GM18519 (cell line): ENCODE measurements at regions not wholly inside any gene's neighbourhood (a gene's known extent, or its start where the extent isn't known, plus 50 kb on each side); places are given as distances from the start of the nearest gene placed in this dataset.
"Not testable (repeated sequence)": the region's sequence is repeated elsewhere in the genome, so short reads cannot be mapped to it uniquely, and the experiment has no call there.

ENCODE experiments used
- ATAC-seq: cut with Tn5 transposase; IDR thresholded peaks from one replicate; pipeline ENCODE4 v1.9.1; 2021; ENCODE audit warnings: mild to moderate bottlenecking, moderate library complexity; ENCODE audit not compliant: unreplicated experiment, low FRiP score

DNA sequence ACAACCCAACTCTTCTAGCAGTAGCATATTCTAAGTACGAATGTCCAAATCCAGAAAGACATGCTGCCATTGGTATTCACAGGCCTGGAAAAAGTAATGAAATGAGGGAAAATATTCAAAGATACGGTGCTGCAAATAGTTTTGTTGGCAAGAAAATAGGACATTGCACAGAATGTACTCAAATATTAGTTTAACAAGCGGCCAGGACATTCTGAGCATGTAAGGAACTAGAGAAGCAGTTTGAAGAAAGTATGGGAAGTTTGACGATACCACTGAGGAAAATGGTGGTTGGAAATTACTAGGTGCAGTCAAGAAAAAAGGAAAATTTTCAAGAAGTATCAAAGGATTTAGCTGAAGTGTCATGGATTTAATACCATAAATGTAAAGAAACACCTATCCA is 468.0 kb upstream of the GRIN3A start:
- no peak for ATAC-seq

DNA sequence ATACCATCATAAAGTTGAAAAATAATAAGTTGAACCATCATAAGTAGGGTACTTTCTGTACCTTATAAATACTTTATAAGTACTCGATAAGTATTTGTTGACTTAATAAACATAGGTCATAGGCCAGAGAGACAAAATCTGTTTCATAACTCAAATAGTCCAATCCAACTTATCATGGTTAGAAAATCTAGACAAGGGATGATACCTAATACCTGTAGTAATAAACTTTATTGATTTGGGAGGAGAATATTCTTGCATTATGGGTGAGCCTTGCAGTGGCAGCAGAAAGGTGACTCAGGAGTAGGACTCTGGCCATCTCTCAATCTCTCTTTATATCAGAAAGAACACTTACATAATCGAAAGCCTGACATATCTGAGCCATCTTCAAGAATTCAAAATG is 466.8 kb upstream of the GRIN3A start:
- ATAC-seq = no peak

DNA sequence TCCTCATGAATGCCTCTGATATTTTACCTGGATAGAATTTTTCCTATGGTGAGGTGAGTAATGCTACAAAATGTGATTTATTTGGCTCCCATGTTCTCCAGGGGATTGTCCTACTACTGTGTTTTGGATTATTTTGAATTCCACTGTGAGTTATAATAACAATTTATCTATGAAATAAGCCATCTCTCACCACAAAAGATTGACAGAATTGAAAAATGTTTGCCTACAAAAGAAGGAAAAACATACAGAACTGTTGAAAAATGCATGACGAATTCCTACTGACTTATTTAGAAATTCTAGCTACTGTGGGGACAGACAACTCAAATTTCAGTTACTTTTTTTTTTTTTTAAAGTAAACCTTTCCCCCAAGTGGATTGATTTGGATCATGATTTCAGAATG is 463.7 kb upstream of the GRIN3A start:
- no peak for ATAC-seq

DNA sequence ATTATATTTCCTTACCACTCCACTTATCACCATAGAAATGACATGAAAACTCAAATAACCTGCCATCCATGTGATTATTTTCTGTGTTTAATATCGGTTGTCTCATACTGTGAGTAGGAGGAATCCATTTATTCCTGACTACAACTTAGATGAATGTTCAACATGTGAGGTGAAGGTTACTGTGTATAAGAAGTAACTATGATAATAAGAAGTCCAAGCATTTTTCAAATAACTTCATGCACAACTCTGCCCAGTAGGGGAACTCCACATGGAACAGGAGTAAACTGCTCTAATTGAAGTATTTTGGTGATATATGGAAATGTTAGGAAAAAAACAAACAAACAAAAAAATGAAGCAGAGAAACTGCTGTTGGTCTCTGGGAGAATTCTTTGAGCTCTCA is 447.5 kb upstream of the GRIN3A start:
- no peak for ATAC-seq

DNA sequence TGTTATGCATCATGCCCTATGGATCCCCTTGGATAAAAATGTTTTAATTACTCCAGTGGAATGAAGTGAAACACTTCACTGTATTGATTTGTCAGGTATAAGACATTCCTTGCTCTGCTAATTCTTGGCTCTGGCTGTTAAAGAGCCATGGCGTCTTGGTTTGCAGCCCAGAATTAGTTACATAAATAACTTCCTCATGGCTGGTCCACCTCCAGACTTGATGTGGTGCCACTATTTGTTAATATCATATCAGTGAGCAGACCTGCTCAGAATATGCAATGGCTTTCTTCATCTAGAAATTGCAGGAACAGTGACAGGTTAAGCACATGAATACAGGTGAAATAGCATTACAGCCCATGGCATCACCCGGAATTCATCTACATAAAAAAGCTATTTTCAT is 446.9 kb upstream of the GRIN3A start:
- no peak for ATAC-seq

DNA sequence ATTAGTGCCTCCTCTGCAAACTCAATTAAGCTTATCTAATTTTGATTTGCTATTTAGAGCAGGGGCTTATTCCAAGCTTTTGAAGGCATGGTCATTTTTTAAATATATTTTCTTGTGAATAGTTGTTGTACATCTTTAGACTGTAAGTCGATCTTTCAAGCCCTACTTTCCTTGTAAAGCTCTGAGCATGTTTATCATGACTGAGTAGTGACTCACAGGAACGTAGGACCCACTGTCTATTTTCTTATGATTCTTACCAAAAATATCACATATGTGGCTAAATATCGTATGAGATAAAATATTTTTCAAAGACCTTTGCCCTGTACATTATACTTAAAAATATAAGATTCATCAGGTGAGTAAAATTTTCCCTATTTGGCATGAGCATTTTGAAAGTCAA is 440.4 kb upstream of the GRIN3A start:
- no peak for ATAC-seq

DNA sequence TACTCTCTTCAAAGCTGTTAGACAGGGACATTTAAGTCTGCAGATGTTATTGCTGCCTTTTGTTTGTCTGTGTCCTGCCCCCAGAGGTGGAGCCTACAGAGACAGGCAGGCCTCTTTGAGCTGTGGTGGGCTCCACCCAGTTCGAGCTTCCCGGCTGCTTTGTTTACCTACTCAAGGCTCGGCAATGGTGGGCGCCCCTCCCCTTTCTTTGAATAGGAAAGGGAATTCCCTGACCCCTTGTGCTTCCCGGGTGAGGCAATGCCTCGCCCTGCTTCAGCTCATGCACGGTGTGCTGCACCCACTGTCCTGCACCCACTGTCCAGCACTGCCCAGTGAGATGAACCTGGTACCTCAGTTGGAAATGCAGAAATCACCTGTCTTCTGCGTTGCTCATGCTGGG is 435.8 kb upstream of the GRIN3A start:
- ATAC-seq = not testable (repeated sequence)

DNA sequence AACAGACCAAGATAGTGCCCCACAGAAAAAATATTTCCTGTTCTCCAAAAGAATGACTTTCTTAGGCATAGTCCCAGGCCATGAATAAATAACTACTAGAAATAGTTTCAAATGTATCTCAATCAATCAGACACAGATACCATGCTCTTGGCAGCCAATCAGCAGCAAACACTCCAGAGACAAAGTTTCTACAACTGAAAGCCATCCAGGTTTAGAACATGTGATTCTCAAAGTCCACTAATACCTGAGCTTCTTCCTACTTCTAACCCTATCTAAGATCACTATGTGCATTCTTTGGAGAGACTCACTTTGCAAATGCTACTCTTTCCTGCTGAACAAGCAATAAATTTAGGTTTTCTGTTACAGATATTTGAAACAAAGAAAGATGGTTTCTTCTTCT is 425.8 kb upstream of the GRIN3A start:
- ATAC-seq = no peak

DNA sequence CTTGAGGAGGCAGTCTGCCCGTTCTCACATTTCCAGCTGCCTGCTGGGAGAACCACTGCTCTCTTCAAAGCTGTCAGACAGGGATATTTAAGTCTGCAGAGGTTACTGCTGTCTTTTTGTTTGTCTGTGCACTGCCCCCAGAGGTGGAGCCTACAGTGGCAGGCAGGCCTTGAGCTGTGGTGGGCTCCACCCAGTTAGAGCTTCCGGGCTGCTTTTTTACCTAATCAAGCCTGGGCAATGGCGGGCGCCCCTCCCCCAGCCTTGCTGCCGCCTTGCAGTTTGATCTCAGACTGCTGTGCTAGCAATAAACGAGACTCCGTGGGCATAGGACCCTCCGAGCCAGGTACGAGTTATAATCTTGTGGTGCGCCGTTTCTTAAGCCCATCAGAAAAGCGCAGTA is 414.6 kb upstream of the GRIN3A start:
- not testable (repeated sequence) for ATAC-seq

DNA sequence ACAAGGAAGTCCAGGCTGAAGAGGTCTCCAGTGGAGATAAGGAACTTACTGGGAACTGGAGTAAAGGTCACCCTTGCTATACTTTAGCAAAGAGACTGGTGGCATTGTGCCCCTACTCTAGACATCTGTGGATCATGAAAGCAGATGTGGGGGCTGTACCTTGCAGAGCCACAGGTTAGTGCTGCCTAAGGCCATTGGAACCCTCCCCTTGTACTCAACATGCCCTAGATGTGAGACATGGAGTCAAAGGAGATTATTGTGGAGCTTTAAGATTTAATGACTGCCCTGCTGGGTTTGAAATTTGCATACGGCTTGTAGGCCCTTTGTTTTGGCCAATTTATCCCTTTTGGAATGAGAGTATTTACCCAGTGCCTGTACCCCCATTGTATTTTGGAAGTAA is 397.3 kb upstream of the GRIN3A start:
- no peak for ATAC-seq

DNA sequence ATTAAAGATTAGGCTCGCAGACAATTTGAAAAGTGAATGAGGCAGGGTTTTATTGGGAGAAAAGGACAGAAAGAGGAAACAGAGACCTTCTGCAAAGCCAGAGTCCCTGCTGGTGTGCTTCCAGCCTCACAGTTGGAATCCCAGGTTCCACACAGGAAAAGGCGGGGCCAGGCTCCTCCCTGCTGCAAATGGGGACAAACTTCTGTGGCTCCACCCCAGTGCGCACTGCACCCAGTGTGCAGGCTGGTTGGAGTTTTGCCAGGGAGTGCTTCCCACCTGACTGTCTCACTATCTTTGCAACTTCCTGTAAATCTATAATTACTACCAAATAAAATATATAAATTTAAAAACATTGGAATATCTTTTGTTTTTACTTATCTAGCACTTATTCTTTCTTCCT is 386.0 kb upstream of the GRIN3A start:
- no peak for ATAC-seq

DNA sequence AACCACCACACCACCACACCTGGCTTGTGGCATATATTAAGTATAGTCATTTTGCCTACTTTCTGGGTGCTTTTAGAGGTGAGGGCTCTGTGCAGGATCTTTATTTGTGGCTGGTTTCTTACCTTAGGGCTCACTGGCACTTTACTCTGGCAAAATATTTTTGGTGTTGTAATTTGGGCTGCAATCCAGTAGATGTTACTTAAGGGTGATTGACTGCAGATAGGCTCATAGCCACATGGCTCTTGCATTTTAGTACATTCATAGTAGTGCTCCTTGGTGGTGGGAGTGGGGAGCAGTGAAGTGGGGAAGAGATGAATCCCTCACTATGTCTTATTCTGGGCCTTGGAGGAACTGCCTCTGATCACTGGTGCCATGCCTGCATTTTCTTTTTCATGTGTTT is 376.1 kb upstream of the GRIN3A start:
- ATAC-seq = no peak

DNA sequence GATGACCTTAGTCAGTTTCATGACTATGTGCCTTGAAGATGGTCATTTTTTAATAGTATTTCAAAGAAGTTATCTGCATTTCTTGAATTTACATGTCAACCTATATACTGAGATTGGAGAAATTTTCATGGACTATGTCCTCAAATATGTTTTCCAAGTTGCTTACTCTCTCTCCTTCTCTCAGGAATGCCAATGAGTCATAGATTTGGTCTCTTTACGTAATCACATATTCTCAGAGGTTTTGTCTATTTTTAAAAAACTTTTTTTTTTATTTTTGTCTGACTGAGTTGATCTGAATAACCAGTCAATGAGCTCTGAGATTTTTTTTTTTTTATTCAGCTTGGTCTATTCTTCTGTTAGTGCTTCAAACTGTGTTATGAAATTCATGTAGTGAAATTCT is 374.7 kb upstream of the GRIN3A start:
- no peak for ATAC-seq

DNA sequence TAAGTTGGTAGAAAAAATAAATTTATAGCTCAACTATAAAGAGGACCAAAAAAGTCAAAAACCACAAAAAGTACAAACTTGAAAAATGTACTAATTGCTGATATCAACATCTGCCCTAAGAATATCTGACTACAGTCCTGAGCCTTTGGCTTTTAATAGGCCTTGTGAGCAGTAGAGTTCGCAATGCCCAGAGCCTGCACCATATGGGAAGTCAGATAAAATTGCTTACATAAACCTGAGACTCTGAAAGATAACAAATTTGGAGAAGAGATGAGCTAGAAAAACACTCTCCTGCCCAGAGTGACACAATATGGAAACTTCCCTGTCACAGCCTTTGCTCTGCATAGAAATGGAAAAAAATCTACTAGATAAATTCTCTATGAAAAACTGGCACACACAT is 368.0 kb upstream of the GRIN3A start:
- no peak for ATAC-seq

DNA sequence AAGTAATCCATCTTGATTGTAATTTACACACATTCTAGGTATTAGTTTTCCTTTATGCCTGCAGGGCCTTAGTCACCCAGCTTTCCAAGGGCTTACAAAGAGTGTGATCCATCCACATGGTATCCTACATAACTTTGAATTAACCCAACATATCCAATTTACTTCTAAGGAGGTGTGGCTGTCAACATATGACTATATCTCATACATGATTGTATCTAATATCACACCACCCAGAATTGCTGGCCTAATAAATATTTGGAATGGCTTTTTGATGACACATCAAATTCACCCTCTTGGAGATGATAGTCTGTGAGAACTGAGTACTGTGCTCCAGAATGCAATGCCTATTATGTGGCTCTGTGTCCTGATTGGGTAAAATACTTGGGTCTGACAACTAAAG is 363.3 kb upstream of the GRIN3A start:
- no peak for ATAC-seq

DNA sequence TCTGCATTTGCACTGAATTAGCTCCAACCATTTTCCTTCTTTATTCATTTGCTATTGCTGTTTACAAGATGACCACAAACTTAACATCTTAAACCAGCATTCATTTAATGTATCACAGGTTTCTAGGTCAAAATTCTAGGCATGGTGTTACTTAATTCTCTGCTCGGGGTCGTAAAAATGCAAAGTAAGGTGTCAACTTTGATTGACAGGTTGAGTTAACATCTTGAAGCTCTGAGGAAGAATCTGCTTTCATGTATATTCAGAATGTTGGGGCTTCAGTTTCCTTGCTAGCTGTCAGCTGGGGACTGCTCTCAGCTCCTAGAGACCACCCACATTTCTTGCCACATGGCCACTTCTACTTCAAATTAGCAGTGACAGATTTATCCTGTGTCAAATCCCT is 348.7 kb upstream of the GRIN3A start:
- no peak for ATAC-seq

DNA sequence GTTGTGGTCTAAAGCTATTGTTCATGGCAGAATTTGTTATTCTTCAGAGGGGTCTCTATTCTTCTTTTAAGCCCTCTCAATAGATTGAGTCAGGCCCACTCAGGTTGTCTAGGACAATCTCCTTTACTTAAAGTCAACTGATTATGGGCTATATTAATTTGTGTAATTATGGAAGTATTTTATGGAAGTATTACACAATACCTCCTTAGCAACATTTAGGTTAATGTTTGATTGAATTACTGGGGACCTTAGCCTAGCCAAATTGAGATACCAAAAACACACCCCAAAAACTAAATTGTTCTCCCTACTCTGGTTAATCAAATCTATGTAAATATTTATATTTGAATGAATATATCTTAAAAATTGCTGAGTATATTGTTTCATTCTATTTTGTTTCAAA is 347.1 kb upstream of the GRIN3A start:
- no peak for ATAC-seq

DNA sequence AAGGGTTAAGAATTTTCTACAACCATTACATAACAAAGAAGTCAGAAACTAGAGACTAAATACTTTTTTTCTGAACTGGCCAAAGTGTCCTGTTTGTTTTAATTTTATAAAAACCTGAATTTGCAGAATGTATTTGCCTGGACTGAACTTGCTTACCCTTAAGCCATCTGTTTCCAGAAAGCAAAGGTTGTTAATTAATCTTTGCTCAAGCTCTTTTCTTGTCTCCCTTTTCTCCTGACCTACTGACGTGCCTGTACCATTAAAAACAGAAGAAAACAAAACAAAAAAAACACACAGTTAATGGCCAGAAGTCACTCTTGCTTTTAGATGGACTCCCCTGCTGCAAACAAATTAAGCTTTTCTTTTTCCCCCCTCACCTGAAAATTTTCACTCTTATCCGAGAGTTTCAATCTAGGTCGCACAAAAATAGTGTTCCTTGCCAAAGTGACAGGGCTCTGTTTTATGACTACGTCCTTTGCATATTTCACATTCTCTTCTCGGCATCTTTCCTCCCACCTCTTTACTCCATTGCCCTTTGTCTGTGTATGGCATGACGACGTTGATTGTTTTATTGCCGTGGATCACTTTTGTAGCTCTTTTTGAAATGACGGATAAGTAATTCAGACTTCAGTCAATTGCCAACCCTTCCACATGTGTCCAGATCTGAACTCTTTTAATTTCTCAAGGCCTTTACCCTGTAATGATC is 333.8 kb upstream of the GRIN3A start:
- no peak for ATAC-seq

DNA sequence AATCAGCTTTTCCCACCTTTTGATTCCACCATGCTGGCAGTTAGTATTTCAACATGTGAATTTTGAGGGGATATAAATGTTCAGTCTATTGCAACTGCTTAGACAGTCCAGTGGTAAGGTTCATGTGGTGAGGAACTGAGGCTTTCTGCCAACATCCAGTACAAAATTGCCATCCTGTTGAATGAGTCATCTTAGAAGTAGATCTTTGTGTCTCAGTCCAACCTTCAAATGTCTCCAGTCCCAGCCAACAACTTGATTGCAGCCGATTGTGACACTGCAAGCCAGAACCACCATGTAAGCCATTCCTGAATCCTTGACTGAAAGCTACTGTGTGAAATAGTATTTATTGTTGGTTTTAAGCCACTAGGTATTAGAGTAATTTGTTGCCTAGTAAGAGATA is 331.5 kb upstream of the GRIN3A start:
- ATAC-seq = no peak

DNA sequence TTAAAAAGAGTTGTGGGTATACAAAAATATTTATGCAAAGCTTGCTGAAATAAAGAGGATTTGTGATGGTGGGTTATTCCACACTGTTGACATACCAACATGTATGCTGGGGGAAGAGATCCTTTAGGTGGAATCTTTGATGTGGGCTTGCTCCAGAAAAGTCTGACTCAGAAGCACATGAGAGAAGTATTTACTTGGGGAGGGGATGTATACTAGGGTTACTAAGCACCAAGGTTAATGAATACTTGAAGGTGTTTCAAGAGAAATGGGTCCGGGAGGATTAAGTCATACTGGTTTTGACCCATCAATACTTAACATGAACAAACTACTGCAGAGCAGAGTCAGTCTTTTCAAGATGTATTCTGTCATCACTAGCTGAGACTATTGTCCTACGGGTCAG is 316.4 kb upstream of the GRIN3A start:
- no peak for ATAC-seq

DNA sequence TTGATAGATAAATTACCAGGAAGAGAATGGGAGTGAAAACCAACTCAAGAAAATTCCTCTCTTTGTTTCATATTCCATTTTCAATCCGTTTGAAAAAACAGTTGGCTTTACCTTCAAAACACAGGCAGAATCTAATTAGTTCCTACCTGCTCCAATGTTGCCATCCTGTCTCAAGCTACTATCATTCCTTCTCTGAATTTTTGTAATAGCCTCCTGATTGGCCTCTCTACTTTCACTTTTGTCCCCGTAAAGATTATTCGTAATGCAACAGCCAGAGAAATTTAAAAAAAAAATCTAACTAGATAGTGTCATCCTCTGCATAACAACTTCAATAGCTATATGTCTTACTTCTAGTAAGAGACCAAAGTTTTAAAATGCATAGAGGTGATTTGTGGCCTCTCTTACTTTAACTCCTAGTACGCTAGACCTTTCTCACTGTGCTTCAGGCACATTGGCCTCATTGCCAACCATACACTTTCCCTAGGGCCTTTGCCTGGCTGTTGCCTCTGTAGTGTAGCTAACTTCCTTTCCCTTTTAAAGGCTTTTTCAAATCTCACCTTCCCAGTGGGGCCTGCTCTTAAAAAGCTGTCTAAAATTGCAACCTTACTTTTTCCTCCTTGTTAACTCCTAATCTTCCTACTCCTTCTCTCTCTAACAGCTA is 311.3 kb upstream of the GRIN3A start:
- no peak for ATAC-seq

DNA sequence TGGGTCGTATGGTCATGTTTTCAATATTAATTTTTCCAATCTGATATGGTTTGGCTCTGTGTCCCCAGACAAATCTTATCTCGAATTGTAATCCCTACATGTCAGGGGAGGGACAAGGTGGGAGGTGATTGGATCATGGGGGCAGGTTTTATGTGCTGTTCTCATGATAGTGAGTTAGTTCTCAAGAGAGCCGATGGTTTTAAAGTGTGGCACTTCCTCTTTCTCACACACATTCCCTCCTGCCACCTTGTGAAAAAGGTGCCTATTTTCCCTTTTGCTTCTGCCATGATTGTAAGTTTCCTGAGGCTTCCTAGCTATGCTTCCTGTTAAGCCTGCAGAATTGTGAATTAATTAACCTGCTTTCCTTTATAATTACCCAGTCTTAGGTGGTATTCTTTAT is 309.1 kb upstream of the GRIN3A start:
- no peak for ATAC-seq

DNA sequence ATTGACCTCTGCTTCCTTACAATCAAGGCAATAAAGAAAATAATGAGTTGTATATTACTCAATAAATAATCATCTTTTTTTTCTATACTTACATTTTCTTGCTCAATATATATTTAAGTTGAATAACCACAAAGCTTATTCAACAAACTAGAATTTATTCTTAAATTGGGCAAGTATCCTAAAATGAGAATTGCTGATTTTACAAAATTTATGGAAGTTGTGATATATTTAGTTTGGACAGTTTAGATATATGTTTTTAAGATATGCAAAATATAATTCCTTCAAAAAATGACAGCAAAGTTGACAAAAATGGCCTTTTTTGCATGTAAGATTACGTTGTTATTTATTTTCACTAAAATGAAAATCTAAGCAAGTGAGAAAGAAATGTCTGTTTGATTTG is 305.7 kb upstream of the GRIN3A start:
- no peak for ATAC-seq
